ENCODE measurements at regions not wholly inside any gene's neighbourhood (a gene's known extent, or its start where the extent isn't known, plus 50 kb on each side); places are given as distances from the start of the nearest gene placed in this dataset.

GRCh38 chr22:49108636-49109315, 718.9 kb downstream of the BRD1 start:
- TF ChIP-seq CTCF (IDR thresholded peaks at IDR 0.05), result no peak
- no peak for TF ChIP-seq ZFX (IDR thresholded peaks at IDR 0.05; ENCODE audit: borderline replicate concordance)
